GM23338 (cell line): ENCODE measurements at regions not wholly inside any gene's neighbourhood (a gene's known extent, or its start where the extent isn't known, plus 50 kb on each side); places are given as distances from the start of the nearest gene placed in this dataset.

Experiments used
- ATAC-seq: fragments of 200-7000 bp; cut with Tn5 transposase; 3 replicates; pipeline ENCODE4 v1.9.1; 2020
- DNase-seq: peaks from one replicate; pipeline ENCODE4 v3.0.0-alpha.2; 2015; ENCODE audit warnings: low spot score
- H2AFZ ChIP-seq: fragments of 200-600 bp; sonication (generic); 2 replicates; pipeline ENCODE4 v1.8.0; 2016; ENCODE audit warnings: antibody characterized with exemption, mild to moderate bottlenecking, moderate library complexity
- H3F3A ChIP-seq: fragments of 200-600 bp; sonication (generic); replicated peaks from 2 replicates; pipeline ENCODE4 v1.8.0; 2017; ENCODE audit warnings: antibody characterized with exemption, mixed run types, low read depth
- H3K27ac ChIP-seq: fragments of 200-600 bp; sonication (generic); 2 replicates; pipeline ENCODE4 v1.6.1; 2016; ENCODE audit warnings: low read depth
- H3K27me3 ChIP-seq: fragments of 200-600 bp; sonication (generic); 2 replicates; pipeline ENCODE4 v1.8.0; 2016; ENCODE audit warnings: mild to moderate bottlenecking, mixed run types, moderate library complexity; ENCODE audit not compliant: insufficient read depth
- H3K36me3 ChIP-seq: fragments of 200-600 bp; sonication (generic); 2 replicates; pipeline ENCODE4 v1.8.0; 2016; ENCODE audit warnings: mild to moderate bottlenecking; ENCODE audit not compliant: insufficient read depth
- H3K4me1 ChIP-seq: fragments of 200-600 bp; sonication (generic); 2 replicates; pipeline ENCODE4 v1.8.0; 2016; ENCODE audit warnings: mild to moderate bottlenecking, moderate library complexity; ENCODE audit not compliant: insufficient read depth
- H3K4me2 ChIP-seq: fragments of 200-600 bp; sonication (generic); 2 replicates; pipeline ENCODE4 v1.7.1; 2017; ENCODE audit warnings: mixed run types
- H3K4me3 ChIP-seq: fragments of 200-600 bp; sonication (generic); 2 replicates; pipeline ENCODE4 v1.6.1; 2016; ENCODE audit warnings: mixed run types
- H3K79me2 ChIP-seq: fragments of 200-600 bp; sonication (generic); replicated peaks from 2 replicates; pipeline ENCODE4 v1.8.0; 2017; ENCODE audit warnings: mild to moderate bottlenecking; ENCODE audit not compliant: insufficient read depth
- H3K9me2 ChIP-seq: fragments of 200-600 bp; sonication (generic); 2 replicates; pipeline ENCODE4 v1.8.0; 2017; ENCODE audit not compliant: insufficient read depth
- H4K20me1 ChIP-seq: fragments of 200-600 bp; sonication (generic); replicated peaks from 2 replicates; pipeline ENCODE4 v1.8.0; 2017; ENCODE audit warnings: mild to moderate bottlenecking; ENCODE audit not compliant: insufficient read depth
- H3K27ac Mint-ChIP-seq: 2 replicates; pipeline ENCODE4 v1.8.0; 2020; ENCODE audit warnings: inconsistent platforms, mild to moderate bottlenecking, moderate library complexity, mixed read lengths
- H3K27me3 Mint-ChIP-seq: 3 replicates; pipeline ENCODE4 v1.8.0; 2022; ENCODE audit warnings: low read depth, mild to moderate bottlenecking, moderate library complexity, mixed read lengths, inconsistent platforms; ENCODE audit not compliant: insufficient read depth, poor library complexity
- H3K36me3 Mint-ChIP-seq: 3 replicates; pipeline ENCODE4 v1.8.0; 2021; ENCODE audit warnings: low read depth, mild to moderate bottlenecking, inconsistent platforms, moderate library complexity, mixed read lengths
- H3K4me1 Mint-ChIP-seq: 3 replicates; pipeline ENCODE4 v1.8.0; 2020; ENCODE audit warnings: mild to moderate bottlenecking, inconsistent platforms, mixed read lengths
- H3K4me3 Mint-ChIP-seq: 3 replicates; pipeline ENCODE4 v1.8.0; 2021; ENCODE audit warnings: moderate library complexity, mild to moderate bottlenecking, inconsistent platforms, mixed read lengths
- H3K9me3 Mint-ChIP-seq: 3 replicates; pipeline ENCODE4 v1.8.0; 2020; ENCODE audit warnings: moderate library complexity, mild to moderate bottlenecking, inconsistent platforms, mixed read lengths
- CREB1 ChIP-seq: fragments of 250-450 bp; sonication (Bioruptor Pico); IDR thresholded peaks from 2 replicates; pipeline ENCODE4 v1.5.0; 2020; ENCODE audit warnings: low read depth, mild to moderate bottlenecking, moderate library complexity
- CTCF ChIP-seq, 2 experiments: fragments of 200-600 bp in 1 of 2; sonication (generic) in 1 of 2; conservative IDR thresholded peaks; 2 replicates each; pipeline versions ENCODE4 v1.5.1 to v1.6.1; 2016 to 2017; ENCODE audit warnings: antibody characterized with exemption in 2 of 2, low read depth in 2 of 2, mild to moderate bottlenecking in 2 of 2, moderate library complexity in 1 of 2
- JUNB ChIP-seq: IDR thresholded peaks from one replicate; pipeline ENCODE4 v1.6.1; 2016; ENCODE audit warnings: antibody characterized with exemption; ENCODE audit not compliant: unreplicated experiment
- POLR2AphosphoS5 ChIP-seq: IDR thresholded peaks from 2 replicates; pipeline ENCODE4 v1.6.1; 2016; ENCODE audit warnings: antibody characterized with exemption, low read depth
- REST ChIP-seq: IDR thresholded peaks from one replicate; pipeline ENCODE4 v1.6.1; 2018; ENCODE audit warnings: antibody characterized with exemption; ENCODE audit not compliant: unreplicated experiment
- STAT1 ChIP-seq: IDR thresholded peaks from one replicate; pipeline ENCODE4 v1.6.1; 2016; ENCODE audit warnings: antibody characterized with exemption; ENCODE audit not compliant: unreplicated experiment
- ZNF114 ChIP-seq: fragments of 250-450 bp; sonication (Bioruptor Pico); IDR thresholded peaks from 2 replicates; pipeline ENCODE4 v1.5.0; 2020; ENCODE audit warnings: mild to moderate bottlenecking, moderate library complexity
- ZNF331 ChIP-seq: fragments of 250-450 bp; sonication (Bioruptor Pico); IDR thresholded peaks from 2 replicates; pipeline ENCODE4 v1.5.0; 2020; ENCODE audit warnings: low read depth, mild to moderate bottlenecking, moderate library complexity
- TF ChIP-seq, protein P1 (sequence below): fragments of 250-450 bp; sonication (Bioruptor Pico); IDR thresholded peaks from 2 replicates; pipeline ENCODE4 v1.5.0; 2020; ENCODE audit warnings: mild to moderate bottlenecking, moderate library complexity

GRCh38 chr12:77247542-77247941 lies 182.2 kb upstream of the E2F7 start (continued):
- TF ChIP-seq, protein P1, sequence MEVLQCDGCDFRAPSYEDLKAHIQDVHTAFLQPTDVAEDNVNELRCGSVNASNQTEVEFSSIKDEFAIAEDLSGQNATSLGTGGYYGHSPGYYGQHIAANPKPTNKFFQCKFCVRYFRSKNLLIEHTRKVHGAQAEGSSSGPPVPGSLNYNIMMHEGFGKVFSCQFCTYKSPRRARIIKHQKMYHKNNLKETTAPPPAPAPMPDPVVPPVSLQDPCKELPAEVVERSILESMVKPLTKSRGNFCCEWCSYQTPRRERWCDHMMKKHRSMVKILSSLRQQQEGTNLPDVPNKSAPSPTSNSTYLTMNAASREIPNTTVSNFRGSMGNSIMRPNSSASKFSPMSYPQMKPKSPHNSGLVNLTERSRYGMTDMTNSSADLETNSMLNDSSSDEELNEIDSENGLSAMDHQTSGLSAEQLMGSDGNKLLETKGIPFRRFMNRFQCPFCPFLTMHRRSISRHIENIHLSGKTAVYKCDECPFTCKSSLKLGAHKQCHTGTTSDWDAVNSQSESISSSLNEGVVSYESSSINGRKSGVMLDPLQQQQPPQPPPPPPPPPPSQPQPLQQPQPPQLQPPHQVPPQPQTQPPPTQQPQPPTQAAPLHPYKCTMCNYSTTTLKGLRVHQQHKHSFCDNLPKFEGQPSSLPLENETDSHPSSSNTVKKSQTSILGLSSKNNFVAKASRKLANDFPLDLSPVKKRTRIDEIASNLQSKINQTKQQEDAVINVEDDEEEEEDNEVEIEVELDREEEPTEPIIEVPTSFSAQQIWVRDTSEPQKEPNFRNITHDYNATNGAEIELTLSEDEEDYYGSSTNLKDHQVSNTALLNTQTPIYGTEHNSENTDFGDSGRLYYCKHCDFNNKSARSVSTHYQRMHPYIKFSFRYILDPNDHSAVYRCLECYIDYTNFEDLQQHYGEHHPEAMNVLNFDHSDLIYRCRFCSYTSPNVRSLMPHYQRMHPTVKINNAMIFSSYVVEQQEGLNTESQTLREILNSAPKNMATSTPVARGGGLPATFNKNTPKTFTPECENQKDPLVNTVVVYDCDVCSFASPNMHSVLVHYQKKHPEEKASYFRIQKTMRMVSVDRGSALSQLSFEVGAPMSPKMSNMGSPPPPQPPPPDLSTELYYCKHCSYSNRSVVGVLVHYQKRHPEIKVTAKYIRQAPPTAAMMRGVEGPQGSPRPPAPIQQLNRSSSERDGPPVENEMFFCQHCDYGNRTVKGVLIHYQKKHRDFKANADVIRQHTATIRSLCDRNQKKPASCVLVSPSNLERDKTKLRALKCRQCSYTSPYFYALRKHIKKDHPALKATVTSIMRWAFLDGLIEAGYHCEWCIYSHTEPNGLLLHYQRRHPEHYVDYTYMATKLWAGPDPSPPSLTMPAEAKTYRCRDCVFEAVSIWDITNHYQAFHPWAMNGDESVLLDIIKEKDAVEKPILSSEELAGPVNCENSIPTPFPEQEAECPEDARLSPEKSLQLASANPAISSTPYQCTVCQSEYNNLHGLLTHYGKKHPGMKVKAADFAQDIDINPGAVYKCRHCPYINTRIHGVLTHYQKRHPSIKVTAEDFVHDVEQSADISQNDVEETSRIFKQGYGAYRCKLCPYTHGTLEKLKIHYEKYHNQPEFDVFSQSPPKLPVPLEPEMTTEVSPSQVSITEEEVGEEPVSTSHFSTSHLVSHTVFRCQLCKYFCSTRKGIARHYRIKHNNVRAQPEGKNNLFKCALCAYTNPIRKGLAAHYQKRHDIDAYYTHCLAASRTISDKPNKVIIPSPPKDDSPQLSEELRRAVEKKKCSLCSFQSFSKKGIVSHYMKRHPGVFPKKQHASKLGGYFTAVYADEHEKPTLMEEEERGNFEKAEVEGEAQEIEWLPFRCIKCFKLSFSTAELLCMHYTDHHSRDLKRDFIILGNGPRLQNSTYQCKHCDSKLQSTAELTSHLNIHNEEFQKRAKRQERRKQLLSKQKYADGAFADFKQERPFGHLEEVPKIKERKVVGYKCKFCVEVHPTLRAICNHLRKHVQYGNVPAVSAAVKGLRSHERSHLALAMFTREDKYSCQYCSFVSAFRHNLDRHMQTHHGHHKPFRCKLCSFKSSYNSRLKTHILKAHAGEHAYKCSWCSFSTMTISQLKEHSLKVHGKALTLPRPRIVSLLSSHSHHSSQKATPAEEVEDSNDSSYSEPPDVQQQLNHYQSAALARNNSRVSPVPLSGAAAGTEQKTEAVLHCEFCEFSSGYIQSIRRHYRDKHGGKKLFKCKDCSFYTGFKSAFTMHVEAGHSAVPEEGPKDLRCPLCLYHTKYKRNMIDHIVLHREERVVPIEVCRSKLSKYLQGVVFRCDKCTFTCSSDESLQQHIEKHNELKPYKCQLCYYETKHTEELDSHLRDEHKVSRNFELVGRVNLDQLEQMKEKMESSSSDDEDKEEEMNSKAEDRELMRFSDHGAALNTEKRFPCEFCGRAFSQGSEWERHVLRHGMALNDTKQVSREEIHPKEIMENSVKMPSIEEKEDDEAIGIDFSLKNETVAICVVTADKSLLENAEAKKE (CRISPR knock-in tag): no peak

DNA sequence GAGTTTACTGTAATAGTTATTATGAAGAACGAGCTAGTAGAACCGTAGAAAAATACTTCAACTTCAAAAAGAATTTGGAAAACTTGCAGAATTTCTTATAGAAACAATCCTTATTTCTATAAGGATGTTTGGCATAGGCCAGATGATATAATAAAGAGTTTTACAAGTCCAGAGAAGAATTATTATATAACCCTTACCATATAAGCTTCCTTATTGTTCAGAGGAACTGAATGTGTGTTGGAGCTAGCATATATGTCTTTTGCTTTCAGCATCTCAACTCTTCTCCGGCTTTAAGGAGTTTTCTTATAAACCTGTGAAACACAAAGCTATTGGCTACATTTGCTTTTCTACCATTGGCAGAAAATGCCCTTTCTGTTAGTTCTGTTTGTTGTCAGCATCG lies 178.0 kb upstream of the E2F7 start:
- H3K9me2 ChIP-seq: no peaks in the 10 kb centered on the region
- H3K4me1 ChIP-seq: peaks cover 11% of the 10 kb centered on the region
- Mint-ChIP-seq H3K4me1 (peaks cover 10% of the 10 kb centered on the region), H3K36me3 (no peaks in the 10 kb centered on the region), H3K4me3 (no peak overlapping the region), H3K27me3 (peaks cover 2% of the 10 kb centered on the region), H3K27ac (no peak overlapping the region), H3K9me3 (no peaks in the 10 kb centered on the region)
- no peak overlapping the region for H3K4me3 ChIP-seq
- peak overlapping the region; percentile 70 for H2AFZ ChIP-seq
- H4K20me1 ChIP-seq: no peaks in the 10 kb centered on the region
- H3K27ac ChIP-seq: no peak overlapping the region
- H3F3A ChIP-seq: no peaks in the 10 kb centered on the region
- no peaks in the 10 kb centered on the region for H3K79me2 ChIP-seq
- H3K4me2 ChIP-seq: no peak overlapping the region
- no peaks in the 10 kb centered on the region for H3K36me3 ChIP-seq
- ATAC-seq (no peak), DNase-seq (no peak)
- H3K27me3 ChIP-seq: no peaks in the 10 kb centered on the region
- no peak for TF ChIP-seq CREB1 (CRISPR knock-in tag)
- no peak for TF ChIP-seq STAT1
- no peak for TF ChIP-seq ZNF331 (CRISPR knock-in tag)
- no peak for TF ChIP-seq CTCF (conservative IDR thresholded peaks at IDR 0.05; ENCODE audit: low read depth in 2 of 2)
- no peak for TF ChIP-seq ZNF114
- no peak for TF ChIP-seq POLR2AphosphoS5
- no peak for TF ChIP-seq JUNB
- TF ChIP-seq REST: no peak
